Medulla oblongata (tissue), 1 donor: ENCODE measurements at regions not wholly inside any gene's neighbourhood (a gene's known extent, or its start where the extent isn't known, plus 50 kb on each side); places are given as distances from the start of the nearest gene placed in this dataset.
"Not testable (repeated sequence)": the region's sequence is repeated elsewhere in the genome, so short reads cannot be mapped to it uniquely, and the experiment has no call there.

Experiments used
- DNase-seq: peaks from one replicate; pipeline ENCODE4 v3.0.0-alpha.2; 2015; ENCODE audit errors: extremely low spot score

GRCh38 chr3:124316034-124316287 is 324.0 kb upstream of the ROPN1 start:
- no peak for DNase-seq

- DNase-seq: no peak
Measured at GRCh38 chr3:124318014-124318413, 326.1 kb upstream of the ROPN1 start.

GRCh38 chr3:124318656-124319055 is 326.7 kb upstream of the ROPN1 start:
- no peak for DNase-seq

GRCh38 chr3:124320976-124321375 is 329.1 kb upstream of the ROPN1 start:
- no peak for DNase-seq

- no peak for DNase-seq
Measured at GRCh38 chr3:124322309-124322880, 330.5 kb upstream of the ROPN1 start.

- no peak for DNase-seq
Measured at GRCh38 chr3:124322966-124323365, 331.0 kb upstream of the ROPN1 start.

GRCh38 chr3:124325248-124325647 is 333.3 kb upstream of the ROPN1 start:
- DNase-seq: no peak

GRCh38 chr3:124329723-124330122 is 337.8 kb upstream of the ROPN1 start:
- no peak for DNase-seq

GRCh38 chr3:124333931-124334640 is 342.2 kb upstream of the ROPN1 start:
- no peak for DNase-seq

- no peak for DNase-seq
Measured at GRCh38 chr3:124336067-124336656, 344.2 kb upstream of the ROPN1 start.

GRCh38 chr3:124345845-124346244 is 353.9 kb upstream of the ROPN1 start:
- DNase-seq: no peak

- no peak for DNase-seq
Measured at GRCh38 chr3:124346487-124346886, 354.6 kb upstream of the ROPN1 start.

GRCh38 chr3:124347418-124347817 is 355.5 kb upstream of the ROPN1 start:
- DNase-seq: no peak

- not testable (repeated sequence) for DNase-seq
Measured at GRCh38 chr3:124348555-124348954, 356.6 kb upstream of the ROPN1 start.

- peak; percentile 83 for DNase-seq
Measured at GRCh38 chr3:124351430-124352148, 359.7 kb upstream of the ROPN1 start.

- DNase-seq: no peak
Measured at GRCh38 chr3:124352149-124352539, 360.2 kb upstream of the ROPN1 start.

- DNase-seq: no peak
Measured at GRCh38 chr3:124353691-124354090, 361.8 kb upstream of the ROPN1 start.

GRCh38 chr3:124354150-124354549 is 362.2 kb upstream of the ROPN1 start:
- DNase-seq: no peak

GRCh38 chr3:124358156-124358555 is 366.2 kb upstream of the ROPN1 start:
- no peak for DNase-seq

- DNase-seq: no peak
Measured at GRCh38 chr3:124360155-124360554, 368.2 kb upstream of the ROPN1 start.

GRCh38 chr3:124360563-124360962 is 368.6 kb upstream of the ROPN1 start:
- no peak for DNase-seq

- no peak for DNase-seq
Measured at GRCh38 chr3:124361566-124361965, 368.7 kb upstream of the UMPS start.

- no peak for DNase-seq
Measured at GRCh38 chr3:124362455-124362854, 367.8 kb upstream of the UMPS start.
